Glomerular visceral epithelial cell (primary cell): ENCODE measurements at regions not wholly inside any gene's neighbourhood (a gene's known extent, or its start where the extent isn't known, plus 50 kb on each side); places are given as distances from the start of the nearest gene placed in this dataset.
"Not testable (repeated sequence)": the region's sequence is repeated elsewhere in the genome, so short reads cannot be mapped to it uniquely, and the experiment has no call there.

Experiments
- DNase-seq: peaks from one replicate; pipeline ENCODE4 v3.0.0-alpha.2; 2016; ENCODE audit errors: extremely low spot score

DNA sequence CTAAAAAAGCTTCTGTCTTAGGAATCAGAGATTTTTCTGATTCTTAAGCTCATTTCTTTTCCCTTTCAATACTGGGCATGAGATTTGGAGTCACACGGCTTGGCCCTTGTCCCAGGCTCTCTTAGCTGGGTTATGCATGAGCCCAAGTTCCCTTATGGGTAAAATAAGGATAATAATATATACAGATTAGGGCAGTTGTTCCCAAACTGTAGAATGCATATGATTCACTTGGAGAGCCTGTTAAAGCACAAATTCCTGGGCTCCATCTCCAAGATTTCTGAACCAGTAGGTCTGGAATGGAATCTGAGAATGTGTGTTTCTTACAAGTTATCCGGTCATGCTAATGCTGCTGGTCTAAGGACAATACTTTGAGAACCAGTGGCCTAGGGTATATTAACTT, 154.0 kb downstream of the REEP3 start:
- no peak for DNase-seq

- DNase-seq: no peak
Observed at GRCh38 chr10:63677001-63677400, 155.8 kb downstream of the REEP3 start.

DNA sequence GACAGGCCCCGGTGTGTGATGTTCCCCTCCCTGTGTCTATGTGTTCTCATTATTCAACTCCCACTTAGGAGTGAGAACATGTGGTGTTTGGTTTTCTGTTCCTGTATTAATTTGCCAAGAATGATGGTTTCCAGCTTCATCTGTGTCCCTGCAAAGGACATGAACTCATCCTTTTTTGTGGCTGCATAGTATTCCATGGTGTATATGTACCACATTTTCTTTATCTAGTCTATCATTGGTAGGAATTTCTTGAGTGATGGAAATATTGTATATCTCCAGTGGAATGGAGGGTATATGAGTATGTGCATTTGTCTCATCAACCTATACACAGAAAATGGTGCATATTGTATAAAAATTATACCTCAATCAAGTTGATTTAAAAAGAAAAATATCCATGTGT, 159.3 kb downstream of the REEP3 start:
- not testable (repeated sequence) for DNase-seq

- no peak for DNase-seq
Observed at GRCh38 chr10:63681993-63682697, 160.9 kb downstream of the REEP3 start.

GRCh38 chr10:63682698-63683052, 161.5 kb downstream of the REEP3 start:
- not testable (repeated sequence) for DNase-seq

- no peak for DNase-seq
Observed at GRCh38 chr10:63683223-63683622, 162.0 kb downstream of the REEP3 start.

DNA sequence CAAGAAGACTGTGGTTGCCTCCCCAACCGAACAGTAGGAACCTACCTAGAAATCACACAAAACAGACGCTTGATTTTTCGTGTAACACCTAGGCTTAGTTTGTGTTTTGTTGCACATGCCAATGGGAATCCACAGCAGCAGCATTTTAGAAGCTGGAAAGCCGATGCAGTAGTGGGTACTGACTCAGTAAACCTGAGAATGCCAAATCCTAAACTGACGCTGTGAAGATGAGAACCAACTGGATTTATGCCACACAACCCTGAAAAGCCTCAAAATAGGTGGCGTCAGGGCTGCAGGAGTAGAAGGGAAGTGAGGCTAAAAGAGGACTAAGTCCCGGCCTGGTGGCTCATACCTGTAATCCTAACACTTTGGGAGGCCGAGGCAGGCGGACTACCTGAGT, 162.5 kb downstream of the REEP3 start:
- DNase-seq: no peak

GRCh38 chr10:63684257-63684936, 163.2 kb downstream of the REEP3 start:
- no peak for DNase-seq

DNA sequence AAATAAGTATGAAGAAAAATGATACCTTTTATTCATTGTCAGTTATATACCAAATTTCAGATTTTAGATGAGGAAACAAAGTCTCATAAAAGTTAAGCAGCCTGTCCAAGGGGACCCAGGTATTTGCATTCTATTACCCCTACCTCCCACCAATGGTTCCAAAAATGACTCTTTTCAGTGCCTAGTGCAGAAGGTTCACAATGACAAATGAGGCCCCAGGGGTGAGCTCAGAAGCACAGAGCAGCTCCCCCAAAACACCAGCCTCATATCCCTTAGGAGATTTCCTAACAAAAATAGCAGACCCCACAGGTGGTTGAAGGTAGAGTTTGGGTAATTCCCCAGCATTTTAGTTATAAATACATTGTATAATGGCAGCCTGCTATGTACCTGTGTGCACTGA, 168.6 kb downstream of the REEP3 start:
- DNase-seq: no peak

DNA sequence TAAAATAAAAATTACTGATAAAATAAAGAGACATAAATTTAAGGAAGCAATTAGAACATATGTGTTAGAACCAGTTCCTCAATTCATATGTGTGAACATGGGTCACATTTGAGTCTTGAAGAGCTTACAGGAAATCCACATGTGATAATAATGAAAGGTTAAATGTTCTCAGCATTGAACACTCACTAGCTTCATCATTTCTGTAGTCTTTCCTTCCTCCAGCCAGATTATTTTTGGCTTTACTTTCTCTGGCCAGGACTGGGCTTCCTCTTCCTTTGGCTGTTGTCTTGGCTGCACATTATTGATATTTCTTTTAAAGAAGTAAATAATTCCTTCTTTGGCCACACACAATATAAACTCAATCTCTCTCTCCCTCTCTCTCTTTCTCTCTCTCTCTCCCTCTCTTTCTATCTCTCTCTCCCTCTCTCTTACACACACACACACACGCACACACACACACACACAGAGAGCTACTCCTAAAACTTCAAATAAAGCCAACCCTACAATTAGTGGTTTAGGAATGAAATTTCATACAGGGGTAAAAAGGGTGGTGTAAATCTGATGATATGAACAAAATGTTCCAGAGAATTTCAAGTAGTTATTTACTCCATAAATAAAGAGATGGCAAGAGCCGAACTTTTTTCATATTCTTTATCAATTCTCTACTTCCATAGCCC, 171.2 kb downstream of the REEP3 start:
- no peak for DNase-seq

DNA sequence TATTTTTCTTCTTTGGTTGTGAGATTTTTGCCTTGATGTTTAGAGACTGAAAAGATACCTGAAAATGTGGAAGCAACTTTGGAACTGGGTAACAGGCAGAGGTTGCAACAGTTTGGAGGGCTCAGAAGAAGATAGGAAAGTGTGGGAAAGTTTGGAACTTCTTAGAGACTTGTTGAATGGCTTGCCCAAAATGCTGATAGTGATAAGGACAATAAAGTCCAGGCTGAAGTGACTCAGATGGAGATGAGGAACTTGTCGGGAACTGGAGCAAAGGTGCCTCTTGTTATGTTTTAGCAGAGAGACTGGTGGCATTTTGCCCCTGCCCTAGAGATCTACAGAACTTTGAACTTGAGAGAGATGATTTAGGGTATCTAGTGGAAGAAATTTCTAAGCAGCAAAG, 171.8 kb downstream of the REEP3 start:
- DNase-seq: not testable (repeated sequence)

DNA sequence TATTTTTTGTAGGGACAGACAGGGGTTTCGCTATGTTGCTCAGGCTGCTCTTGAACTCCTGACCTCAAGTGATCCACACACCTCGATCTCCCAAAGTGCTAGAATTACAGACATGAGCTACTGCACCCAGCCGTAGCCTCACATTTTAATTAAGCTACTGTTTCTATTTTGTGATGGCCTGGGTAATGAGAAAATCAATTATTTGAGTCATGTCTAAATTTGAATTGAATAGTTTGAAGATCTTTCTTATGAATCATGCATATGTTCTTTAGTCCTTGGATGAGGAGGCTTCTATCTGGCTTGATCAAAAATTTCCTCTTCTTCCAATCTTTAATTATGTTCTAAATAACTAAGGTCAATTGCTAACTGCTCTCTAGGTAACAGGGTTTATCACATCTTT, 175.0 kb downstream of the REEP3 start:
- DNase-seq: no peak

- DNase-seq: no peak
Observed at GRCh38 chr10:63697956-63698786, 177.0 kb downstream of the REEP3 start.

DNA sequence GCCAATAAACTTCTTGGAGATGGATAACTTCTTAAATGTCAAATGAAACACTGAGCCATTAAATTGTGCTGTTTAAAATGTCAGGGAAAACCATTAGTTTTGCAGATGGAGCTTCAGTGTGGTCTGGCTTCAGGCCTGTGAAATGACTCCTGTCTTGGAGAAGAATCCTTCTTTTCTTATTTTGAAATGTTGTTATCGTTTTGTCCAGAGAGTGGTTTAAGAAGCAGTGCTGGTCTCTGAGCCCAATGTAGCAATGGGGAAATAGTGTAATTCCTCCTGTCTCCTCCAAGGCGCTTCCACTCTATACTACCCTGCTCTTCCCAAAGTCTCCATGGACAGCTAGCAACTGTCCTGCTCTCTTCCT, 177.6 kb downstream of the REEP3 start:
- no peak for DNase-seq

- DNase-seq: peak; percentile 92
Observed at GRCh38 chr10:63699785-63700613, 178.8 kb downstream of the REEP3 start.

DNA sequence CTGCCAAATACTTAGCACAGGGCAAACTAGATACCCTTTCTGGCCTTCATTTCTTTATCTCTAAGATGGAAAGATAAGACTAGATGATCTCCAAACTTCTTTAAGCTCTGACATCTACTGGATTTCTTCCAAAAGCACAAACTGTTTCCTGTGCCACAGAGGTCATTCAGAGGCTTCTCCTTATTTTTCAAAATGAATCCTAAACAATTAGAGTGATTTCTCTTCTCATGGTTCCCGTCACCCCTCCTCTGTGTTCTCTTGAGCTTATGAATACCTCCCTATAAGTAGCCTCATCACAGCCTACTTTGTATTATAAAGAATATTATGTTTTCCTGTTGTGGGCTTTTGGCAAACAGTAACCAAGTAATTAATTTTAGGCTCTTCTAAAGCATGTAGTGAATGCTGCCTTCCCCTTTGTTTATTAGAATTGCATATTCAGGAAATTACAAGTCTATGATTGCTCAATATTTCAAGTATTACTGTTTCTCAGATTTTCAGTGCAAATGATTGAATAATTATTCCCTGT, 179.5 kb downstream of the REEP3 start:
- DNase-seq: no peak

GRCh38 chr10:63702092-63702491, 180.9 kb downstream of the REEP3 start:
- no peak for DNase-seq

GRCh38 chr10:63703113-63703670, 182.0 kb downstream of the REEP3 start:
- no peak for DNase-seq

DNA sequence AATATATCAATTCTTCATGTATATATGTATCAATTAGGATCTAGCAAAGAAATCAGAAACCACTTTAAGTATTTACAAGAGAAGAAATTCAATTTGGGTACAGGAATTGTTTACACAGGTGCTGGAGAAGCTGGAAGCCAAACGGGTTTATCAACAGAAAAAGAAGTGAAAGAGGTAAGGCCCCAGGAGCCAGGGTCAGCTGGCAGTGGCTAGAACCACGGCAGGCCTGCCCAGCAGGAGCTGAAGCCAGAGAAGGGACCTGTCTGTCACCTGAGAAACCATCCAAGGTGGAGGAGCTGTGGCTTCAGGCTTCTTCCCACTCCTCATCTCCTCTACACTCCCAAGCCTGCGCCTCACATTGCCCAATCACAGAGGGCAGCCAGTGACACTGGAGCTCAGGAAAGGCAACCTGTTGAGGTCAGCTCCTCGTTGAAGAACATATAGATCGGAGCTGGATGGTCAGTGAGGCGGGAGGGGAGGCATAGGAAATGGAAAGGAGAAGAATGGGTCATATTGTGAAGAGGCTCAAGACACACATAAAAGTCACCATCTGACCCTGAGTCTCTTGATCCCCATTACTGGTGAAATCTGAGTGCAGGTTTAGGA, 182.6 kb downstream of the REEP3 start:
- DNase-seq: no peak

DNA sequence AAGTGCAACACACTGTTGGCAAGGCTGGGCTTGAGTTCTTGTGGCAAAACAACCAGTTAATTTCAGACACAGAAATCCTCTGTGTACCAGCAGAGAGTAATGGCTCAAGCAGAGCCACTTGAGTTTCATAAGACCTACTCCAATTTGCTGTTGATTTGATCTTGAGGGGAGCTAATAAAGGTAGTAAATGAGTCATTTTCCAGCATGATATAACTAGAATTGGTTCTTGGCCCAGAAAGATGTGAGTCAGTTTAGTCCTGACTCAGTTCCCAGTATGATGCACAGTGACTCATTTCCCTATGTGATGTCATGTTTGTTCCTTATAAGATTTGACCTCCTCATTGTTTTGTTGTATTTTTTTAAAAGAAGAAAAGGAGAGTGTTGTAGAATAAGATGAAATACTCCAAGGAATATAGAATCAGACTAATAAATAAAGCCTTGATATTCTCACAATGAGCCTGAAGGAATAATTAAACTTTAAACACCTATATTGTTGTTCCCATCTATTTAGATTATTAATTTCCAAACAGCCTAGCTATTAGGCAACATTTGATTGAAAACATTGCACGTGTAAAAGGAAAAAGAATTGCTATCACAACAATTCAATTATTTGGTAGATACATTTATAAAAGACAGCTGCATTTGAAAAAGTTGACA, 186.2 kb downstream of the REEP3 start:
- DNase-seq: peak; percentile 92
